SKM-1 treated with dmso at 0.1 percent for 144 hours (cell line): ENCODE measurements at regions not wholly inside any gene's neighbourhood (a gene's known extent, or its start where the extent isn't known, plus 50 kb on each side); places are given as distances from the start of the nearest gene placed in this dataset.
"Not testable (repeated sequence)": the region's sequence is repeated elsewhere in the genome, so short reads cannot be mapped to it uniquely, and the experiment has no call there.

Experiments
- DNase-seq: peaks from one replicate; lab custom pipeline; 2025; ENCODE audit not compliant: unreplicated experiment; lab: John Stamatoyannopoulos, UW

GRCh38 chr20:25848222-25848621 is 151.6 kb upstream of the ZNF337 start:
- no peak for DNase-seq

GRCh38 chr20:25844640-25845039 is 148.0 kb upstream of the ZNF337 start:
- DNase-seq: not testable (repeated sequence)

- DNase-seq: not testable (repeated sequence)
Observed at GRCh38 chr20:25813511-25813910, 116.9 kb upstream of the ZNF337 start.

GRCh38 chr20:25798174-25798993 is 101.7 kb upstream of the ZNF337 start:
- not testable (repeated sequence) for DNase-seq

GRCh38 chr20:25797062-25797461 is 100.4 kb upstream of the ZNF337 start:
- not testable (repeated sequence) for DNase-seq

GRCh38 chr20:25777241-25777640 is 80.6 kb upstream of the ZNF337 start:
- not testable (repeated sequence) for DNase-seq

- DNase-seq: not testable (repeated sequence)
Observed at GRCh38 chr20:25774711-25775110, 78.1 kb upstream of the ZNF337 start.

- not testable (repeated sequence) for DNase-seq
Observed at GRCh38 chr20:25774203-25774602, 77.5 kb upstream of the ZNF337 start.

- DNase-seq: not testable (repeated sequence)
Observed at GRCh38 chr20:25772437-25772836, 75.8 kb upstream of the ZNF337 start.

- not testable (repeated sequence) for DNase-seq
Observed at GRCh38 chr20:25771818-25772217, 75.2 kb upstream of the ZNF337 start.

GRCh38 chr20:25761596-25761995 is 64.9 kb upstream of the ZNF337 start:
- DNase-seq: no peak

GRCh38 chr20:25761046-25761445 is 64.4 kb upstream of the ZNF337 start:
- DNase-seq: not testable (repeated sequence)

- no peak for DNase-seq
Observed at GRCh38 chr20:25750765-25751696, 54.4 kb upstream of the ZNF337 start.

GRCh38 chr20:25750220-25750764 is 53.6 kb upstream of the ZNF337 start:
- DNase-seq: no peak

- DNase-seq: no peak
Observed at GRCh38 chr20:25749649-25750048, 53.0 kb upstream of the ZNF337 start.
